HepG2 (cell line): ENCODE measurements at regions not wholly inside any gene's neighbourhood (a gene's known extent, or its start where the extent isn't known, plus 50 kb on each side); places are given as distances from the start of the nearest gene placed in this dataset.

Source experiments
- ATF2 ChIP-seq: sonication (generic); formaldehyde crosslinking; IDR thresholded peaks from 2 replicates; pipeline ENCODE4 v1.4.0; 2020; ENCODE audit warnings: missing genetic modification reagents
- CBFB ChIP-seq: sonication (generic); formaldehyde crosslinking; IDR thresholded peaks from 2 replicates; pipeline ENCODE4 v1.4.0; 2020; ENCODE audit warnings: missing genetic modification reagents
- CCAR2 ChIP-seq: fragments of 200-400 bp; formaldehyde crosslinking; optimal IDR thresholded peaks from 2 replicates; pipeline ENCODE3; 2018; ENCODE audit warnings: low read depth, mild to moderate bottlenecking, low read length, moderate library complexity
- DNMT3B ChIP-seq: conservative IDR thresholded peaks from 2 replicates; pipeline ENCODE4 v1.6.1; 2016; ENCODE audit warnings: missing biosample characterization, control low read depth
- ETV6 ChIP-seq: sonication (generic); formaldehyde crosslinking; conservative IDR thresholded peaks from 2 replicates; pipeline ENCODE4 v1.4.0; 2020; ENCODE audit warnings: missing genetic modification reagents
- FOXK1 ChIP-seq: sonication (generic); formaldehyde crosslinking; IDR thresholded peaks from 2 replicates; pipeline ENCODE4 v1.4.0; 2020; ENCODE audit warnings: low read depth, missing genetic modification reagents, borderline replicate concordance
- GABPA ChIP-seq, 2 experiments: IDR thresholded peaks; 2 replicates each; pipeline ENCODE4 v1.6.1; 2011 to 2016; ENCODE audit warnings: low read depth in 2 of 2, low read length in 1 of 2, missing biosample characterization in 1 of 2, missing genetic modification characterization in 1 of 2
- GZF1 ChIP-seq: sonication (generic); formaldehyde crosslinking; IDR thresholded peaks from 2 replicates; pipeline ENCODE4 v1.5.1; 2020; ENCODE audit warnings: mild to moderate bottlenecking, missing genetic modification reagents
- HNF1A ChIP-seq, 2 experiments: sonication (generic) in 1 of 2; formaldehyde crosslinking in 1 of 2; IDR thresholded peaks; 2 replicates each; pipeline versions ENCODE4 v1.4.0 to v1.6.1; 2016 to 2020; ENCODE audit warnings: borderline replicate concordance in 1 of 2, low read depth in 1 of 2, mild to moderate bottlenecking in 1 of 2, missing genetic modification reagents in 1 of 2
- JUNB ChIP-seq: sonication (generic); formaldehyde crosslinking; IDR thresholded peaks from 2 replicates; pipeline ENCODE4 v1.8.0; 2022; ENCODE audit warnings: missing genetic modification reagents, mild to moderate bottlenecking, borderline replicate concordance
- MYC ChIP-seq: sonication (generic); formaldehyde crosslinking; IDR thresholded peaks from 2 replicates; pipeline ENCODE4 v1.9.0; 2021; ENCODE audit warnings: missing genetic modification reagents, borderline replicate concordance
- NBN ChIP-seq: fragments of 450-650 bp; conservative IDR thresholded peaks from 2 replicates; pipeline ENCODE4 v1.6.1; 2017
- SOX13 ChIP-seq, 3 experiments: fragments of 450-650 bp in 1 of 3; sonication (generic) in 1 of 3; formaldehyde crosslinking in 1 of 3; IDR thresholded peaks in 2 of 3; conservative IDR thresholded peaks in 1 of 3; 2 replicates each; pipeline versions ENCODE4 v1.5.0 to v1.6.1; 2016 to 2020; ENCODE audit warnings: antibody characterized with exemption in 1 of 3, mild to moderate bottlenecking in 1 of 3, missing compliant biosample characterization in 1 of 3, missing genetic modification reagents in 1 of 3, moderate library complexity in 1 of 3
- ZEB1 ChIP-seq: IDR thresholded peaks from 2 replicates; pipeline ENCODE4 v1.6.1; 2012; ENCODE audit warnings: mild to moderate bottlenecking, low read depth, inconsistent platforms; ENCODE audit not compliant: insufficient replicate concordance
- ZNF225 ChIP-seq: sonication (generic); formaldehyde crosslinking; IDR thresholded peaks from 2 replicates; pipeline ENCODE4 v1.4.0; 2020; ENCODE audit warnings: mild to moderate bottlenecking, missing genetic modification reagents
- ZNF256 ChIP-seq: sonication (generic); formaldehyde crosslinking; conservative IDR thresholded peaks from 2 replicates; pipeline ENCODE4 v1.4.0; 2020; ENCODE audit warnings: missing genetic modification reagents
- ZNF33A ChIP-seq: sonication (generic); formaldehyde crosslinking; IDR thresholded peaks from 2 replicates; pipeline ENCODE4 v1.5.1; 2020; ENCODE audit warnings: missing genetic modification reagents, mild to moderate bottlenecking, moderate library complexity, borderline replicate concordance
- ZNF512 ChIP-seq: sonication (generic); formaldehyde crosslinking; IDR thresholded peaks from 2 replicates; pipeline ENCODE4 v1.4.0; 2020; ENCODE audit warnings: mild to moderate bottlenecking, missing genetic modification reagents
- ZNF580 ChIP-seq: IDR thresholded peaks from 2 replicates; pipeline ENCODE4 v1.6.1; 2016; ENCODE audit warnings: low read depth, borderline replicate concordance
- ZNF746 ChIP-seq: sonication (generic); formaldehyde crosslinking; IDR thresholded peaks from 2 replicates; pipeline ENCODE4 v1.8.0; 2022; ENCODE audit warnings: mild to moderate bottlenecking, missing genetic modification reagents
- ZSCAN29 ChIP-seq: sonication (generic); formaldehyde crosslinking; conservative IDR thresholded peaks from 2 replicates; pipeline ENCODE4 v1.4.0; 2020; ENCODE audit warnings: mild to moderate bottlenecking, missing genetic modification reagents

- peak; percentile 93; the same call in 1 of the 2 replicates for TF ChIP-seq FOXK1 (CRISPR knock-in tag)
- peak; percentile 92 for TF ChIP-seq ZNF746 (CRISPR knock-in tag)
- 0 out of 2 replicates have a peak, but pooled peaks have one; percentile 45 for TF ChIP-seq ETV6 (CRISPR knock-in tag)
- TF ChIP-seq SOX13 (IDR thresholded peaks at IDR 0.05), result peak; percentile 78
- TF ChIP-seq SOX13 (CRISPR knock-in tag; conservative IDR thresholded peaks at IDR 0.05 in 1 of 2, IDR thresholded peaks at IDR 0.05 in 1 of 2), result peak in 1 of 2 experiments; percentile 92; a peak in 2 of 4 replicates
- TF ChIP-seq ZNF256 (CRISPR knock-in tag), result 0 out of 2 replicates have a peak, but pooled peaks have one; percentile 30
- no peak for TF ChIP-seq GABPA (IDR thresholded peaks at IDR 0.05; ENCODE audit: low read depth, low read length)
- TF ChIP-seq GABPA (CRISPR knock-in tag; IDR thresholded peaks at IDR 0.05; ENCODE audit: low read depth), result peak; percentile 52
- peak; percentile 80 for TF ChIP-seq HNF1A (IDR thresholded peaks at IDR 0.05; ENCODE audit: low read depth)
- TF ChIP-seq HNF1A (CRISPR knock-in tag; IDR thresholded peaks at IDR 0.05; ENCODE audit: borderline replicate concordance), result peak; percentile 92
- peak; percentile 76; the same call in 1 of the 2 replicates for TF ChIP-seq JUNB
- no peak for TF ChIP-seq NBN
- peak; percentile 79; the same call in 1 of the 2 replicates for TF ChIP-seq GZF1
- peak; percentile 94; the same call in 1 of the 2 replicates for TF ChIP-seq ZNF580 (CRISPR knock-in tag)
- 0 out of 2 replicates have a peak, but pooled peaks have one; percentile 48 for TF ChIP-seq ZNF33A (CRISPR knock-in tag)
- TF ChIP-seq CCAR2, result no peak
- TF ChIP-seq MYC (CRISPR knock-in tag), result peak; percentile 71; the same call in 1 of the 2 replicates
- no peak for TF ChIP-seq ZNF512 (CRISPR knock-in tag)
- peak; percentile 23; the same call in 1 of the 2 replicates for TF ChIP-seq DNMT3B (CRISPR knock-in tag)
- TF ChIP-seq ATF2, result peak; percentile 80
- TF ChIP-seq CBFB (CRISPR knock-in tag), result peak; percentile 90
- peak; percentile 92 for TF ChIP-seq ZSCAN29
- TF ChIP-seq ZNF225 (CRISPR knock-in tag), result no peak
- peak; percentile 57 for TF ChIP-seq ZEB1
Measured at GRCh38 chr18:62452280-62452831, 70.5 kb upstream of the ZCCHC2 start (continued).
